ENCODE measurements at regions not wholly inside any gene's neighbourhood (a gene's known extent, or its start where the extent isn't known, plus 50 kb on each side); places are given as distances from the start of the nearest gene placed in this dataset.

GRCh38 chr4:154124539-154125255, 335.8 kb upstream of the SFRP2 start:
- no peak for TF ChIP-seq ARNTL (CRISPR knock-in tag; IDR thresholded peaks at IDR 0.05; ENCODE audit: borderline replicate concordance, low read depth)
- TF ChIP-seq SNAI2 (CRISPR knock-in tag; IDR thresholded peaks at IDR 0.05) = no peak
- TF ChIP-seq PPARA (CRISPR knock-in tag; IDR thresholded peaks at IDR 0.05; ENCODE audit: borderline replicate concordance) = no peak
- TF ChIP-seq PATZ1 (CRISPR knock-in tag; IDR thresholded peaks at IDR 0.05; ENCODE audit: borderline replicate concordance) = no peak
- TF ChIP-seq OSR1 (CRISPR knock-in tag; IDR thresholded peaks at IDR 0.05) = no peak

All from SK-N-SH treated with all-trans-retinoic acid at 6 μM for 48 hours (cell line).